Bronchial epithelial cell (primary cell): ENCODE measurements at regions not wholly inside any gene's neighbourhood (a gene's known extent, or its start where the extent isn't known, plus 50 kb on each side); places are given as distances from the start of the nearest gene placed in this dataset.

ENCODE experiments used
- DNase-seq: peaks from one replicate; pipeline ENCODE4 v3.0.0-alpha.2; 2010; ENCODE audit warnings: low read depth
- FAIRE-seq: peaks from 2 replicates; lab custom pipeline; 2011; peaks lifted over from hg19 to GRCh38; lab: Jason Lieb, UNC
- H3K27me3 ChIP-seq: 2 replicates; pipeline ENCODE4 v1.5.1; 2011; ENCODE audit warnings: low read length; ENCODE audit not compliant: control insufficient read depth, insufficient read depth
- H3K36me3 ChIP-seq: 2 replicates; pipeline ENCODE4 v1.5.1; 2011; ENCODE audit warnings: low read length; ENCODE audit not compliant: control insufficient read depth, insufficient read depth
- H3K4me3 ChIP-seq: 2 replicates; pipeline ENCODE4 v1.5.1; 2011; ENCODE audit warnings: mild to moderate bottlenecking, low read depth, low read length, control low read depth
- TF ChIP-seq, protein P1 (sequence below): IDR thresholded peaks from 2 replicates; pipeline ENCODE4 v1.5.1; 2011; ENCODE audit warnings: mild to moderate bottlenecking, moderate library complexity, low read length, control low read depth, inconsistent platforms; ENCODE audit not compliant: insufficient read depth, severe bottlenecking

DNA sequence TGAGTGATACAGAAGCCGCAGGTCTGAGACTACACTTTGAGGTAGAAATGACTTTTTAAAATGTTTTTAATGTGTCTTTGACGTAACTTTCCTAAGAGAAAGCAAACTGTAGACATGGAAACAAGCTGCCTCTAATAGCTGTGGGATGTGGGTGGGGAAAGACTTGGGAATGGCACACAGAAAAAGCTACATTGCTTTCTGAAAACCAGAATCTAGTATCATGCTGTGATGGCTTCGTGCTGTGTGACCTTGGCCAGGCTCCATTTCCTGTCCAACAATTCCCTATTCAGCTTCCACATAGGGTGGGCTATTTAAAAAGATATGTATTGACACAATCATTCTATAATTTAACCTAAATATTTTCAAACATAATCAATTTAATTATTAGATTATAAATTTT lies 909.1 kb downstream of the NCAM2 start:
- DNase-seq (no peak), FAIRE-seq (no peak)
- TF ChIP-seq, protein P1, sequence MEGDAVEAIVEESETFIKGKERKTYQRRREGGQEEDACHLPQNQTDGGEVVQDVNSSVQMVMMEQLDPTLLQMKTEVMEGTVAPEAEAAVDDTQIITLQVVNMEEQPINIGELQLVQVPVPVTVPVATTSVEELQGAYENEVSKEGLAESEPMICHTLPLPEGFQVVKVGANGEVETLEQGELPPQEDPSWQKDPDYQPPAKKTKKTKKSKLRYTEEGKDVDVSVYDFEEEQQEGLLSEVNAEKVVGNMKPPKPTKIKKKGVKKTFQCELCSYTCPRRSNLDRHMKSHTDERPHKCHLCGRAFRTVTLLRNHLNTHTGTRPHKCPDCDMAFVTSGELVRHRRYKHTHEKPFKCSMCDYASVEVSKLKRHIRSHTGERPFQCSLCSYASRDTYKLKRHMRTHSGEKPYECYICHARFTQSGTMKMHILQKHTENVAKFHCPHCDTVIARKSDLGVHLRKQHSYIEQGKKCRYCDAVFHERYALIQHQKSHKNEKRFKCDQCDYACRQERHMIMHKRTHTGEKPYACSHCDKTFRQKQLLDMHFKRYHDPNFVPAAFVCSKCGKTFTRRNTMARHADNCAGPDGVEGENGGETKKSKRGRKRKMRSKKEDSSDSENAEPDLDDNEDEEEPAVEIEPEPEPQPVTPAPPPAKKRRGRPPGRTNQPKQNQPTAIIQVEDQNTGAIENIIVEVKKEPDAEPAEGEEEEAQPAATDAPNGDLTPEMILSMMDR: no peak
- Histone ChIP-seq H3K36me3 (no peaks in the 10 kb centered on the region), H3K27me3 (no peaks in the 10 kb centered on the region), H3K4me3 (no peak overlapping the region)

DNA sequence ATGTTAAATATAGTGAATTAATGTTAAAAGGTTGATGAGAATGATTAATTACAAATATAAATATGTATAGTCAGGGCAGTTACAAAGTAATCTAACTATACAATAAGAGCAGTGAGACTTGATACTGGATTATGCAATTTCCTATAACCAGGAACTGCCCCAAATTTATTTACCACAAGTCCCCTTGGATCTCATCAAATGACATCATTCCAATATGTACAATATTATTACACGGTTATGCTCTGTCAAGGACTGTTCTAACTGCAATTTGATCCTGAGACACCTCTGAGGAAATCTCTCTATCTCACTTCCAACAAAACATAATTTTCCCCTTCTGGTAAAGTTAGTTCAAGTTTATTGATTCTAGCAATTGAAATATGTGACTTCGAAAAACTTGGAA lies 917.6 kb downstream of the NCAM2 start:
- FAIRE-seq: no peak
- Histone ChIP-seq H3K4me3 (no peak overlapping the region), H3K27me3 (no peaks in the 10 kb centered on the region), H3K36me3 (no peaks in the 10 kb centered on the region)
- TF ChIP-seq, protein P1: no peak
- no peak for DNase-seq

DNA sequence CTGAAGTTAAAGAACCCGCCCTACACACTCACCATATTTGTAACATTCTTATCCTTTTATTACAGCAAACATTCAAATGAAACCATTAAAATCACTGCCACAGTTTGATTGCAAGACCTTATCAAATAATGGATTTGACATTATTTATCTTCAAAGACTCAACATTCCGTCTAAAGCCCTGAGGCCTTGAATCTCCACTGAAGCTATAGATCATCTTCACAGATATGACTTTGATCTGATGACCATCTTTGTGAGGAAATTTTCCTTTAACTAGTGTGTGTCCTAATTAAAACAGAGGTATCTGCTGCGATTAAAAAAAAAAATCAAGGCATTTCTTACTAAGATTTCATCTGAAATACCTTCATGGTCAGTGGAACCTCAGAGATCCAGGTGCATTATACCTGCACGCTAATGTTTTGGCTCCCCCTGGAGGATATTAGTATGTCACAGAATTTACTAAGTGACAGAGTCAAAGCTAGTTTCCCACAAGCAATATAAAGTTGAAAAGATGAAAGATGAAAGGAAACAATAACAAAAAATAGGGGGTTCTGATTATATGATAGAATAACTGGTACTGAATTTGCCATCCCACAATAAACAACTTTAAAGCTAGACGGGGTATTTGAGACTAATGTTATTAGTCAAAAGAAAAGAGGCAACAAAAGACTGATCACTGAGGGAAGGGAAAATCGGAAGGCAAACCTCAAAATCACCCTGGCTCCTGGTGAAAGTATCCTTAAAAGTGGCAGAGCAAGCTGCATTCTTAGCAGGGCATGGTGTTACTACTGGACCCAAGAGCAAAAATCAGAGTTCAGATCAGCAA lies 923.4 kb downstream of the NCAM2 start:
- no peak for FAIRE-seq
- TF ChIP-seq, protein P1: peak; percentile 23
- Histone ChIP-seq H3K4me3 (no peak overlapping the region), H3K27me3 (no peaks in the 10 kb centered on the region), H3K36me3 (no peaks in the 10 kb centered on the region)
- DNase-seq: peak; percentile 4

DNA sequence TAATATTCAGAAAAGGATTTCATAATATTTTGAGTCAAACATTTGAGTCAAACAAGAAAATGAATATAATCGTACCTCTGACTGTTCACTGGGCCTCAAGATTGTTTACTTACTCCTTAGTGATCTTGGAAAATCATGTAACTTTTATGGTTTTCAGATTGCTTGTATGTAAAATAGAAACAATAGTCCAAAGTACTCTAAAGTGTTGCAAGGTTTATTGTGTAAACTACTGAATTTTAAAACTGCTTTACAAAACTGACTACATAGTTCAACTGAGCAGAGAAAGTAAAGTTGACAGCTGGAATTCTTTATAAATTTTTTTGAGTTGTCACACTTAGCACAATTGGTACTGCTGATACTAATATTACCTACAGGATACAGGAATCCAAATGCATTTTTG lies 931.0 kb downstream of the NCAM2 start:
- FAIRE-seq: no peak
- TF ChIP-seq, protein P1: no peak
- H3K4me3 ChIP-seq: no peak overlapping the region
- no peak for DNase-seq
- H3K27me3 ChIP-seq: no peaks in the 10 kb centered on the region
- no peaks in the 10 kb centered on the region for H3K36me3 ChIP-seq

DNA sequence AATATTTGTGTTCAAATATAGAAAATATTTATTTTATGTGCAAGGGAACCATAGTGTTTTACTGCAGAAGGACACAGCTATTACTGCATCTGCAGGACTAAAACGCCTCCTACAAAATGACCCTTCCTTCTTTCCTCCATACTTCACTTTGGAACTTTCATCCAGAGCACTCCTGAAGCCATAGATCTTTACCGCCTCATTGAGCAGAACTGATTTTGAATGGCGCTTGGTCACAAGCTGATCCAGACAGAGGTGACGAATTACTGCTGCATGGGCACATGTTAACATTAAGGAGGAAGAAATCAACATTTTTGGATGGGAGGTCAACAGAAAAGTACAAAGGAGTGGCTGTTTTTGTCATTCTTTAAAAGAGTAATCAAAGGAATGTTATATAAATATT lies 931.6 kb downstream of the NCAM2 start:
- Histone ChIP-seq H3K27me3 (no peaks in the 10 kb centered on the region), H3K4me3 (no peak overlapping the region), H3K36me3 (no peaks in the 10 kb centered on the region)
- TF ChIP-seq, protein P1: no peak
- no peak for FAIRE-seq
- DNase-seq: no peak

DNA sequence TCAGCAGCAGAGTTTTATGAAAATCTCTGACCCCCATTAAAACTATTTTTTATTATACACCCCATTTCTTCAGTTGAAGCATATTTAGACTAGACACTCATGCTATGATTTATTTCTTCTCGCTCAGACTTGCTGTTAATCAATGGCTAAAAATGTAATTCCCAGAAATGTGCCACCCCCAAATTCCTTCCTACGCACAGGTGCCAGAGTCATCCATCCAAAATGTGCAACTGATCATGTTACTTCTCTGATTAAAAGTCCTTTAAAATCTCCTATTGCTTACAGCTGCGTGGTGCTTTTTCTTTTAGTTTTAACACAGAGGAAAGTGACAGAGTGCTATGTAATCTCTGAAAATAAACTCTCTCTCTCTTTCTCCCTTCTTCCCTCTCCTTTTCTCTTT lies 954.4 kb downstream of the NCAM2 start:
- no peaks in the 10 kb centered on the region for H3K27me3 ChIP-seq
- DNase-seq: no peak
- no peak overlapping the region for H3K4me3 ChIP-seq
- H3K36me3 ChIP-seq: no peaks in the 10 kb centered on the region
- no peak for FAIRE-seq
- TF ChIP-seq, protein P1: no peak
